ENCODE measurements at regions not wholly inside any gene's neighbourhood (a gene's known extent, or its start where the extent isn't known, plus 50 kb on each side); places are given as distances from the start of the nearest gene placed in this dataset.
"Not testable (repeated sequence)": the region's sequence is repeated elsewhere in the genome, so short reads cannot be mapped to it uniquely, and the experiment has no call there.

DNA sequence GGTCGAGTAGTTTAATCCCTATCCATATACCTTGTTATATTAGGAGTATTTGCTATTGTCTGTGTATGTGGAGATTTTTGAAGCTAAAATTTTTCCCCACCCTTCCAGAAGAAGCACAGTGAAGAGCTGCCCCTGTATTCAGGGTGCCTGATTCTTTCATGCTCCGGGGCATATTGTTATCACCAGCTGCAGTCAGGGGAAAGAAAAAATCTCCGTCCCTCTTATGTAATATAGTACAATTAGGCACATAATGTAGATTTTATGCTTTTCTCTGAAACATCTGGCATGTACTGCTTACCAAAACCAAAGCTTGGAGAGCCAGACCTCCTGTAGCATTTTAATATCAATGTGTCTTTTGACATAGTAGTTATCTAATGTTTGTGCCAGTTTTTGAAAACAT lies 214.9 kb upstream of the EDNRB start:
- no peak for DNase-seq

DNA sequence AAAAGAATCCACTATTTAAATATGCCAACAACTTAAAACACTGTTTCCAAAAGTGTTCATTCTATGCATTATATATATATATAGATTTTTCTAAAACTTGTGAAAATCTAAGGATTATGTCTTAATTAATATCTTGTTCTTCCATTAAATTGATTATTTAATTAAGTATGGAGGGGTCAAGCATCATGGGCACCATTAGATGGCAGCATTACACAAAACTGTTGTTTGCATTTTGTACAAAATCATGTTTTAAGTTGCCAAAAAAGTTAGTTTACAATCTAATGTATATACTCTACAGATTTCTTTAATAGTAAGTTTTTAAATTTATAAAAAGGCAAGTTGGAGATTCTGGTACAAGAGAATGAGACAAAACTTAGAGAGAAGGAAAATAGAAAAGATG lies 213.2 kb upstream of the EDNRB start:
- DNase-seq: no peak

DNA sequence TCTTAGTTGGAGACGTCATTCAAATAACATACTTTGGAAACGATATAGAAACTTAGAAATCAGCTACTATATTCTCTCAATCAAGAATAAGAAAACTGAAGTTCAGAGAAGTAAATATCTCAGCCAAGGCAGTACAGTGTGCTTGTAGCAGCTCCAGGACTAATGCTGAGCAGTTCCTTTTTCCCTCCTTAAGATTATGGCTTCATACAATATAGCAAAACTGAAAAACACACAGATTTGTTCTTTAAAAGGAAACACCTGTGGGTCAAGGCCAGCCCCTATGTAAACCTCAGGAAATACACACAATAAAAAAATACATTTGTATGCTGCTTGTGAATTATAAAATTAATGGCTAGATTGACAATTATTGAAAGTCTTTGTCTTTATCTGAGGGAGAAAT lies 212.7 kb upstream of the EDNRB start:
- DNase-seq: no peak

DNA sequence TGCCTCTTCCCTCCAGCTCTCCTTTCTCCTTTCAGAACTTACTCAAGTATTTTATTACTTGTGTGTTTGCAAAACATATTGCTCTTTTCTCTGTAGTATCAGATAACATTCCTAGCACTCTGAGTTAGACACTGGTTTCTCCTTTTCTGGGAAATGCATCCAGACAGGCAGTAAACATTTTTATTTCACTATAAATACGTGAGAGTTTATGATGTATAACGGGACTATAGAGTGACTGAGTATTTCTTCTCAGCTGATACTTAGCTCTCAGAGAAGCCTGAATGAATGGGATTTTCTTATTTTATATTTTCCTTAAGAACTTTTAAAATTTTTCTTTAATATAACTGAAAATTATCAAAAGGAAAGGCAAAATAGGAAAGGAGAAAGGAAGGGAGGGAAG lies 211.2 kb upstream of the EDNRB start:
- DNase-seq: no peak

DNA sequence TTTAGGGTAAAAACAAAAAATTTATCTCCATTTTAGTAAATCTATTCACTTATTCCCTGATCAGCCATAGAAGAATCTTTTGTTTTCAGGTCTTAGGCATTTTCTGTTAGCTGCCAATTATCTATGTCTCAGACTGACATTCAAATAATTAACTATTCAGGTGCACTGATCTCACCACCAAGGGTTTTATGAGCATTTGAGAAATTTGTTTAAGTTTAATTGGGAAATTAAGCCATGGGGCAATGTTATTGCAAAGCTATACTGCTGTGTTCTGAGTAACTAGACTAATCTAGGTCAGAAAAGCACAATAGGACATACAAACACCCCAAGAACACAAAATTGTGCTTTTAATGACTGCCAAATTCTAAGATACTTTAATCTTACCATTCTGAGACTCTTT lies 210.7 kb upstream of the EDNRB start:
- peak; percentile 7 for DNase-seq

DNA sequence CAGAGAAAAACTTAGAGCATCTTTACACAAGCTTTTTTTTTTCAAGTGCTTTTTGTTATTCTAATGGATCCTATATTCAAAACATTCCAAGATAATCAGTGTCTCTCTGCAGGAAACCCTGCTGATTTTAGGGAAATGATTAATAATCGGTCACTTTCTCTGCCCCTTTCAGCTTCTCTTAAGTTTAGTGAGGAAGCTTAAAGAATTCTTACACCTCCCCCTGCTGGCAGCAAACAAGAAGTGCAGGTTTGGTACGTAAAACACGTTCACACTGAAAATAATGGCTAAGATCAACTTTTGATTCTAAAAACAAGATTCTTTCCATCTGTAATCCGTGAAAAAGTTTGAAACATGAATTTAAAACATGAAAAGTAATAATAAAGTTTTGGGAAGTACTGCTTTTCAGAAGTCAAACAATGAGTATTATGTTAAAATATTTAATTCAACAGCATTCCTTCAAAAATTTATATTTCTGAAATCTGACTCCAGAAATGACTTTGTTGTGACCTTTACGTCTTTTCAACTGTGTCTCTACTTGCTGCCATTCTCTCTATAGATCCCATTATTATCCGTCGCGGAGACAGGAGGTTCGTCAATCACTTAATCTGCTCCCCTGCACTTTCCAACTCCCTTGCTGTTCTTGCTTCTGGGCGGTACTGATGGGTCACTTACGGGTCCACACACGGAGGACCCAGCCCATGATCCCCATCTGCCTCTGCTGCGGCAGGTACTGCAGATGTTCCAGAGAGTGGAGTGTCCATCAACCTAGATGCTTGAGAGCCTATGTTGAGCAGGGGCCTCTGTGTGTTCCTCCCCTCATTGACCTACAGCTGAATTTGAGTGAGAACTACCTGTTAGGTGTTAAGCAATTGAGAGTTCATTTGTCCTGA lies 203.1 kb upstream of the EDNRB start:
- peak; percentile 59 for DNase-seq

DNA sequence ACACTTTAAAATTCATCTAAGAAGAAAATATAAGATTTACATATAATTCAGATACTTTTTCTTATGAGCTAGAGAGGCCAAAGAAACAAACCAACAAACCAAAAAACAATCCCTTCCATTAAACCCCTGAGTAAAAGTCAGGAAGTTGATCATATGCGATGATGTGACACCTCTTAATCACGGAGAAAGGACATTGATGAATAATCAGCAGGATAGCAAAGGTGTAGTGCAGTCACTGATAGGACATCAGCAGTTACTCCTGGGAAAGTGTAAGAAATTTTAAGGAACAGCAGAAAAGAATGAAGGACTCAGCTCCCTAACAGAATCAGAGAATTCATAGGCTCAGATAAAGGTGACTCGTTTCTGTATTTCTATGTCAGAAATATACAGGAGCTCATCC lies 202.4 kb upstream of the EDNRB start:
- DNase-seq: no peak

DNA sequence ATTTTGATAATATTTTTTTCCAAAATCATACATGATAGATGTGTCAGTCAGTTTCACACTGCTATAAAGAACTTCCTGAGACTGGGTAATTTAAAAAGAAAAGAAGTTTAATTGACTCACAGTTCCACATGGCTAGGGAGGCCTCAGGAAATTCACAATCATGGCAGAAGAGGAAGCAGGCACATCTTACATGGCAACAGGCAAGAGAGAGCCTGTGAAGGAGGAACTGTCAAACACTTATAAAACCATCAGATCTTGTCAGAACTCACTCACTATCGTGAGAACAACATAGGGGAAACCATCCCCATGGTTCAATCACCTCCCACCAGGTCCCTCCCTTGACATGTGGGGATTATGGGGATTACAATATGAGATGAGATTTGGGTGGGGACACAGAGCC lies 201.5 kb upstream of the EDNRB start:
- DNase-seq: not testable (repeated sequence)

DNA sequence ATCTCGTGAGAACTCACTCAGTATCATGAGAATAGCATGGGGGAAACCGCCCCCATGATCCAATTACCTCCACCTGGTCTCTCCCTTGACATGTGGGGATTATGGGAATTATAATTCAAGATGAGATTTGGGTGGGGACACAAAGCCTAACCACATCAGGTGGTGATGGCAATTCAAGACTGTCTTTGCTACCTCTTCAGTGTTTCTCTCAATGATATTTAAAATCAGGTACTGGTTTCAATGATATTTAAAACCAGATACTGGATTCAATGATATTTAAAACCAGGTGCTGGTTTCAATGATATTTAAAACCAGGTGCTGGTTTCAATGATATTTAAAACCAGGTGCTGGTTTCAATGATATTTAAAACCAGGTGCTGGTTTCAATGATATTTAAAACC lies 198.4 kb upstream of the EDNRB start:
- not testable (repeated sequence) for DNase-seq

DNA sequence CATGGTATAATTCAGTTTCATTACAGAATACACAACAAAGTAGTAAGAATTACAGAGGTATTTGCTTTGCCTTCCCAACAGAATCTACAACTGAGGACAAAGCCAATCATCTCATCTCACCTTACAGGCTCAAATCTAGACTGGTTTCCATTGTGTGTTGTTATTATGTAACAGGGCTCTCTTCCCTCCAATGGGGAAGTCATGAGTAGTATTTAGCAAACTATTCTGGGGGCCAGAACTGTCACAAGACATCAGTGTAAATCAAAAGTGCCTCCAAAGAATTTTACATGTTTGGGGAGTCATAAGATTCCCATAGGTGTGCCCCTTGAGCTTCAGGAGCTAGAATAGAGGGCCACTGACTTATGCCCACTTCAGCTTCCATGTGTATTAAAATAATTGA lies 187.0 kb upstream of the EDNRB start:
- DNase-seq: no peak

DNA sequence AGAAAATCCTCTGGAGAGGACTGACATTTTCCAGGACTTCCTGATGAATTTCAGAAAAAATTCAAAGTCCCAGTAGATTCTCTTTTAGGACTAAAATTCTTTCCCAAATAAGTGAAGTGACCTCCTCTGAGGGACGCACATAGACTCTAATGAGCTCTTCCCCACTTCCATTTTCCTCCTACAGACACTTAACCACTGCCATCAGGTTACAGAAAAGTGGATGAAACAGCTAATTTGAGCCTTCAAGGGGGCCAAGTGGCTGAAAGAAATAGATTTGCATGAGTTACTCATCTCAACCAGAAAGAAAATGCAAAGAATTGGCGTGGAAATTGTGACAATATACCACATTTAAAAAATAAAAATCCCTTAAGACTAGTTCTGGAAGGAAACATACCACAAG lies 185.3 kb upstream of the EDNRB start:
- DNase-seq: no peak

DNA sequence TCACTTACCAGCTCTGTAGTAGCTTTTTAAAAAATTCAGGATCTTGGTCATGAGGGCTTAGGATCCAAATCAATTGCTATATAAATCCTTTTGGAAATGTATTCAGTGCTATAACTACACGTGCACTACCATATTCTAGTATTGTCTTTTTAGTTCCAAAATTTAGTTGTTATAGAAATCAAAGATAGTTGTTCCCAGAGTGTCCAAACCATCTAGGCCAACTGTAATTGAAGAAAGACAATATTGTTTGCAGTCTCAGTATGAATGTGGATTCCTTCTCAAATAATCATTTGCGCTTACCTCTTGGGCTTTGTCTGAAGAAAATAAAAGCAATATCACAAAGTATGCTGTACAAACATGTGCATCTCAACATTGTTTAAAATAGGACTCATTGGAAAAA lies 184.1 kb upstream of the EDNRB start:
- DNase-seq: no peak

DNA sequence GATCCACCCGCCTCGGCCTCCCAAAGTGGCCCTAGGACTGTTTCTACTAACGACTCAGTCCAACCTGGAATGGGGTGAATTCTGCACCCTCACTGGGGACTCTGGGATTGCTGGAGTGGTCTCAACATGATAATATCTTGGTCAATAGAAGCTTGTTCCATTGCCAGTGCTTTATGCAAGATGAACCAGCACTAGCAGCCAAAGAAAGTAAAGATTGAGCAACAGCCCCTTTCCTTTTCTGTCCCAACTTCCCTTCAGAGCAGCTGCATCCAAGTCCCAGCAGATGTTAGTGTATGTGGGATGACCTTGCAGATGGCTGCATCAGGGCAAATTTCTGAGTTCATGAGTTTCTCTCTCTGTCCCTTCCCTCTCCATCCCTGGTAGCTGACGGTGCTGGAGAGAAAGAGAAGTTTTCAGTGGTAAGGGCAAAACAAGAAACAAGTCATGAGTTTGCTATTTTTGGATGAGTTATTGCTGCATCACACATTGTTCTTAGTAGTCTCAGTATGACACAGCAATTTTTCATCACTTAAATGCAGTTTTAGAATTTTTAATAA lies 183.6 kb upstream of the EDNRB start:
- DNase-seq: no peak

DNA sequence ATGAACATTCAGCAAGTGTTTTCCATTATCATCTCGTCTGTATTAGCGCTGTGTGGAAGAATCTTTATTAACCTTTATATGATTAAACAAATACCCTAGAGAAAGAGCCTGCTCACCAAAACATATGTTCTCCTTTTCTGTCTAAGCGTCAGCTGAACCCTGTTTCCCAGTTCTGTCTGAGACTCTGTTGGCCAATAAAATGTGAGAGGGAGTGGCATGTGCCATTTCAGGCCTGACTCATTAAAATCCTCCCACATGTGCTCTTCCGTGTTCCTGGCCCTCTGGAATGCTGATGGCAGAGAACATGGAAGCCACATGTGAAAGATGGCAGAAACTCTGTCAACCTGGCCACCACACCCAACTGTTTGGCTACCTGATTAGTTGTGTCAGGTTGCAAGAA lies 181.9 kb upstream of the EDNRB start:
- DNase-seq: no peak

DNA sequence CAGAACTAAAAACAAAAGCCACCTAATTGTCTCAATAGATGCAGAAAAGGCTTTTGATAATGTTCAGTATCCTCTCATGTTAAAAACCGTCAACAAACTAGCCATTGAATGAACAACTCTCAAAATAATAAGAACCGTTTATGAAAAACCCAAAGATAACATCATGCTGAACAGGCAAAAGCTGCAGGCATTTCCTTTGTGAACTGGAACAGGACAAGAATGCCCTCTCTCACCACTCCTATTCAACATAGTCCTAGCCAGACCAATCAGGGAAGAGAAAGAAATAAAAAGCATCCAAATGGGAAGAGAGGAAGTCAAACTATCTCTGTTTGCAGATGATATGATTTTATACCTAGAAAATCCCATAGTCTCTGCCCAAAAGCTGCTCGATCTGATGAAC lies 179.6 kb upstream of the EDNRB start:
- DNase-seq: no peak

DNA sequence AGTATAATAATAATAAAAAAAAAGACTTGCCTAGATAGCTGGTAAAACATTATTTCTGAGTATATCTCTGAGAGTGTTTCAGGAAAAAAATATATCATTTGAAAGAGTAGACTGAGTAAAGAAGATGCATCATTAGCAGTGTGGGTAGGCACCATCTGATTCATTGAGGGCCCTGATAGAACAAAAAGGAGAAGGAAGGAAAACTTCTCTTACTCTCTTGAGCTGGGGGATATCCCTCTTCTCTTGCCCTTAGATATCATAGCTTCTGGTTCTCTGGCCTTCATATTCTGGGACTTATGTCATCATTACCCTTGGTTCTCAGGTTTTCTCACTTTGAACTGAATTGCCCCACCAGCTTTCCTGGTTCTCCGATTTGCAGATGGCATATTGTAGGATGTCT lies 177.6 kb upstream of the EDNRB start:
- no peak for DNase-seq

DNA sequence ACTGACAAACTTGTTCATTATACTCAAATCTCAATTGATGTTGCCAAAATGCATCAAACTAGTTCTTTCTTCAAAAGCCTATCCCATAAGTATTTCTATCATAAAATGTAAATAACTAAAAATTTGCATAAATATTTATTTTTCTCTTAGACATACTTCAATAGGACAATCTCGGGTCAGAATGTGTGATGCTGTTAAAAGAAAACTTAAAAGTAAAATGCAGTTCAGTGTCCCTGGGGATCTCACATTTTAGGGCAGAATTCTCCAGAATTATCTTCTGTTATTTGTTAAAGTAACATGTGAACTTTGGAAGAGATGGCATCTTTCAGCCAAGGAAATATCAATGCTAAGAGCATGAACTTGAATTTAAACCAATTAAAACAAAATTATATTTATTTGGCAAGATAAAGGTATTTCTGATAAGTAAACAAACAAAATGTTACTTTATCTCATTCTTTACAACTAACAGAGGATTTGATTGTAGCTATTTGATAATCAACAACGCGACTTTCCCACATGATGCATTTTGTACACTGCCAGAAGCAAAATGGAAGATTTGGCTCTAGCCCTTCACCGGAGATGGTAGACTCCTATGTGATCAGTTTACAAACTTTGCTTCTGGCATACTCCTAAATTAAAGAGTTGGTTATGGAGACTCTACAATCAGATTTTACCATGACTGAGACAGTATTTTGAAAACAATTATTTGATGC lies 169.5 kb upstream of the EDNRB start:
- no peak for DNase-seq

DNA sequence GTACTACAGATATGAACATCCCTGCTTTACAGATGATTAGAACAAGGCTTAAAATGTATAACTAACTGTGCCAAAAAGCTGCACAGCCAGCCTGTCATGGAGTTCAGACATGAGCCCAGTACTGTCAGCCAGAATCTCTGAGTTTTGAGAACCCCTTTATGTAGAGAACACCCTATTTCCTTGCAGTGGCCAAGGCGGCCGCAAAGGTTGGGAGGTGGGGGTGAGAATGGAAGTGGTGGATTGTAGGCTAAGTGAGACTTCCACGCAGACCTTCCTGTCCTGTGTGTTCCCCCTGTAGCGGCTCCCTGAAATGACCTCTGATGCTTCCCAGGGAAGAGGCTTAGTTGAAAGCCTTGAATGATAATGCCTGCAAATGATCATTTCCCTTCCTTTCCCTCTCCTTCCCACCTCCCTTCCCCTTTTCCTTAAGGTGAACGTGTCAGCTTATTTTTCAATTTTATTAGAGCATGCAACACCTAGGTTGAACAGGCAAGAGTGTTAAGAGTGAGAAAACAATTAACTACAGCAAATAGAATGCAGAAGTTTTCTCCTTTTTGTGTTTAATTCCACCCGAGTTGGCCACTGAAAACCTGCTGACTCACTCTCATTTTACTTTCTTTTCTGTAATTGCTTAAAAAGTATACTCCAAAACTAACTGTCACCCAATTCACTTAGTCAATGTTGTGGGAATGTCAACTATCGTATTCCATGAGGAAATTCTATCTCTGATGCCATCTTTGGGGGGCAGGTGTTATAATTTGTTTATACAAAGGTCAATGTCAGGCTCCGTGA lies 167.0 kb upstream of the EDNRB start:
- DNase-seq: no peak

DNA sequence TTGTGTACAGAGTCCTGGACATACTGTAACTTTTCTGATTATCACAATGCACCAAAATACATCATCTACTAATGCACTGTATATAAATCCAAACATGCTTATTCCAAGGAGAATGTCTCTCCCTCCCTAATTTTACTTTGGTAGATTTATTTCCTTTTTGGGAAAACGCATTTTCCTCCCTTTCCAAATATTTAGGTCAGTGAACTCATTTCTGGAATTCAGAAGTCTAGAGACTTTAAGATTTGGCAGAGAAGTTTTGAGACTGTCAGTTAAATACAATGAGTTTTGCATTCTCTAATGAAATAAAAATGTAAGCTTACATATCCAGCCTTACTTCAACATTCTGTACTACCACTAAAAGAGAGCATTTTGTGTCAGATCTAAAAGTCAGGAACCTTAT lies 165.8 kb upstream of the EDNRB start:
- no peak for DNase-seq

DNA sequence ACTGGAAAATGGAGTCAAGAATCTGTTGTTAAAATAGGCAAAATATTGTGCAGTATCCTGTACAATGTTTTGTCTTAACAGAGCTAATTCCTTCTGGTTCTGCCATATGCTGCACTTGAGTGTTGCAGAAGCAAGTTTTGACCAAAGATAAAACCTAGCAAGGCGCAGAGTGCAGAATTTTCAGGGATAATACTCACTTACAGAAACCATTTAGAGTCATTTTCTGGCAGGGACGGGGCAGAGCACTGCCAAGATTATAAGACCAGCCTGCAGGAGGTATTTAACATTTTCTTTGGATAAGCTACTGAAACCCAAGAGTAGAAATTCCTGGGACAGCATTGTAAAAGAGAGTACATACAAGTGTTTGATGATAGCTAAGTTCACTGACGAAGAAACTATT lies 159.5 kb upstream of the EDNRB start:
- DNase-seq: no peak

DNA sequence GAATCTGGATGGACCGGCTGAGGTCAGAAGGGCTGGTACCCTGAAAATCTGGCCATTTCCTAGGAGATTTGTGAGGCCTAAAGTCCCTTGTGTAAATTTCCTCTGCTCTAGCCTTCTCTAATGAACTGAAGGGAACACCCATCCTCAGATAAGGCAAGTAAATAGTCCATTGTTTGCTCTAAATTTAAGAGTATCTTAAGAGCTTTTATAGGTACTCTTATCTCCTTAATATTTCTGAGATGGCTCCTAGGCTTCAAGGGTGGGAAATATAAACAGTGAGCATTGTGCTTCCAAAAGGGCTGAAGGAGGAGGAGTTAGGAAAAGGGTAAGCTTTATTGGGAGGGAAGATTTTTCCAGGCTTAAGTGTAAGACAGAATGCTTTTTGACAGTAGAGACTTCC lies 148.7 kb upstream of the EDNRB start:
- DNase-seq: no peak

DNA sequence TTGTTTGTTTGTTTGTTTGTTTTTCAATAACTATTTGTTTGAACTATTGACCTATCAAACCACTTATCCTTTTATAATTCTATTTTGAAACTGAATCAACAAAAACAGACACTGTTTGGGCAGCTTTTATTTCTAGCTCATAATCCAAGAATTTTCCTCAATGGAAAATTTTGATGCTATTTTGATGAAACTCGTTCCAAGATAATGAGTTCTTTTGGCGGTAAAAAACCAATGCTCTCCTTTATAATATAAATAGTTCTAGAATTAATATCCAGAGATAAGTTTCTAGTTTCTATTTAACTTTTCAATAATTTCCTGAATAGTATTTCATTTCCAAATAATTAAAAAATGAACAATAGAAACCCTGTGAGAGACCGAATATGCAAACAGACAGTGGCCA lies 146.5 kb upstream of the EDNRB start:
- DNase-seq: no peak

DNA sequence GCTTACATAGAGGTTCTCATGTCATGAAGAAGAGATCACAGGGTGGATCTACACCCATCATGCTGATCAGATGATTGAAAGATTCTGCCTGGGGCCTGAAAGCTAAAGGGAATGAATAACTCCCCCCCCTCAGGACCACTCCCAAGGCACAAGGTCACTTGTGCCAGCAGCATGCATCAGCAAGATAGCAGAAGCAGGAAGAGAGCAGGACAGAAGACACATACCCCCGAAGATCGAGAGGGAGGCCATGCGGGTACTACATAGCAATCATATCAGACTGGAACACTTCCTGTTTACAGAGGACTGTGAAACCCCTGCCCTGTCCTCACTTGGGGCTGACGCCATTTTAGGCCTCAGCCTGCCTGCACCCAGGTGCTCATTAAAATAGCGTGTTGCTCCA lies 143.2 kb upstream of the EDNRB start:
- DNase-seq: no peak

DNA sequence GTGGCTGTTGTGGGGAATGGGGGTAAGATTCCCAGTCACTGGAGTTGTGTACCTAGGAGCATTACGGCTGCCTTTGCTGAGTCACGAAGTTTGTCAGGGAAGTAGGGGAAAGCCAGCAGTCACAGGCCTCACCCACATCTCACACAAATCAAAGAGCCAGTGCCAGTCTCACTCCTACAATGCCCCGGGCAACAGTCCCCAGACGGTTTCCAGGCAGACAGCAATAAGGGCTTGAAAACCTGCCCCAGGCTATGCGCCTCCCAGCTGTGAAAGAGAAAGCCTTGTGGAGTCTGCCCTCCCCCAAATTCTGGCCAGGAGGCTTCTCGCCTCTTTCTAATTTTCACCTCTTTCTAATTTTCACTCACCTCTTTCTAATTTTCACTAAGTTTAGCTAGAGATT lies 142.3 kb upstream of the EDNRB start:
- DNase-seq: no peak

Data from NCI-H69 (cell line).